ENCODE measurements at regions not wholly inside any gene's neighbourhood (a gene's known extent, or its start where the extent isn't known, plus 50 kb on each side); places are given as distances from the start of the nearest gene placed in this dataset.

DNA sequence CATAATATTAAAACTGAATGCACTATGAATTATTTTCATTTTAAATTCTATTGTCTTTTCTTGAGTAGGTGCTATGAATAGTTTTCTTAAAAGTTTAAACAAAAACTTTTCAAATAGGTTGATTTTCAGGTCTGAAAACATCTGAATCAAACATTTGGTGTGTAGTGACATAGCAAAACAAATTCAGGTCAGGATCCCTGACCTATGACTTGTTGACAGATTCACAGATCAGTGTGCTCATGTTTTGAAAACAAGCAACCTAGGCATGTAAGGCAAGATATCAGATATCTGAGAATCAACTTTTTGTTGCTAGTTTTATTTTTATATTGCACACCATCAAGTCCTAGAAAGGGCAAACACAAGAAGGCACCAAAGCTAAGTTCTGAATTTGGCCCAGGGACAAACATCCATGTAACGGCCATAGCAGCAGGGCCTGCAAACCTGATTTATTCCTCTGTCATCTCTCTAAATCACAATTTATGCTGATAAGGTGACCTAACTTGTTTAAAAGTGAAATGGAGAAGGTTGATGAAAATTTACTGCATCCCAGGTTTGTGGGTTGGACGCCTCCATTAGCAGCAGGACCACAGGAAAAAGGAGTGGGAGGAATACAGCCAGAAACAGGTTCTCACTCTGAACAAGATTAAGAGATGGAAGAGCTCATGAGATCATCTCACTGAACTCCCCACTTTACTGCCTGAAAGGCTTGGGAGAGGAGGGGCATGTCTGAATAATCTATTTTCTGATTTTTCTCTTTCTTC lies 337.7 kb downstream of the KCNRG start:
- DNase-seq (ENCODE audit: missing footprints) = no peak
- no peak for ATAC-seq
- intact Hi-C loops (cut with DNase I) = loop anchor here (10.0 kb wide), 1 partner anchor 378 kb away; no protein-coding TSS in a partner anchor

DNA sequence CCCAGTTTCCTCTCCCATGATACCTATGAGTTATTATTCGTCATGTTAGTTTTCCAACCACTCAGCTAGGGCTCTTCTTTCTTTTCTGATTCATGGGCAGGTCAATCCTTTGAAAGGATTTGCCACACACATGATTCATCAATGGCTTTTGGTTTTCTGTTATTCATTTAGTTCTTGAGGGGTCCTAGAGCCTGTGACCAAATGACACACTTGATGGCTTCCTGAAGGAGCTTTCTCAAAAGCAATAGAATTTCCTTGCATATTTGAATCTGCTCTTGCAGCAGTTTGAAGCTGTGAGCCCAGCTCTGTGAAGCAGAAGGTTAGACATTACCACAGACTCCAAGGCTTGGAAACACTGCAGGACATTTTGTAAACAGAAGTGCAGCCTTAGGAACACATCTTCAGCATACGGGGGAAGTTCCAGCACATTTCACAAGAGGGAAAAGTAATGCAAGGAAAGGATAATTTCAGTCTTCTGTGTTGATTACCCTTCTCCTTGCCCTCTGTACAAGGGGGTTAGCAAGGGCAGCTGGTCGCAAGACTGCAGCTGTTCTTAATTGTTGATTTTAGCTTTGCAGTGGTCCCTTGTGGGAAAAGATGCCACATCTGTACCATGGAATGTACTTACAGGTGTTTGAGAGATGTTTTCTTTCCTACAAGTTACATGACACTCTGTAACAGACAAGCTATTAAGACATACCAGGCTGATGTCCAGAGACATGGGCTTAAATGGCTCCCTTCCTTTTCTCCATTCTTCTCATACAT lies 338.6 kb downstream of the KCNRG start:
- ATAC-seq (no peak), DNase-seq (ENCODE audit: missing footprints) (no peak)
- intact Hi-C loops (cut with DNase I) = loop anchor here (10.0 kb wide), 1 partner anchor 379 kb away; no protein-coding TSS in a partner anchor

DNA sequence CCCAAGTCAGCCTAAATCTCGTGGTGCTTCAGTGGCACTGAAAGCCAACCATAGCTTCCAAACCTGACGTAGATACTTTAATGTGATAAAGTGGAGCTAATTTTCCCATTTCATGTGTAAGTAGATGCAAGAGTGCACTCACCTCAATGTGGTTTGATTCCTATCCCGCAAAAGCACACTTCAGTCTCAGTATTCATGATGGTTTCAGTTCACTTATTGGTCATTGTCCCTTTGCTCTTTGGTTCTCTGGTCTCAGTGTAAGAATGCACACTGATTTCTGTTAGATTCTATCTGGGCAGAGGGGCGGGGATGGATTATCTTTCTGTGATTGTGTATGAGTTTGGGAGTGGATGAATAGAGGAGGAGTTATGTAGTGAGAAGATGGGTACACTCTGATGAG lies 340.6 kb downstream of the KCNRG start:
- ATAC-seq (no peak), DNase-seq (ENCODE audit: missing footprints) (no peak)
- intact Hi-C loops (cut with DNase I) = loop anchor here (10.0 kb wide), 1 partner anchor 381 kb away; no protein-coding TSS in a partner anchor

DNA sequence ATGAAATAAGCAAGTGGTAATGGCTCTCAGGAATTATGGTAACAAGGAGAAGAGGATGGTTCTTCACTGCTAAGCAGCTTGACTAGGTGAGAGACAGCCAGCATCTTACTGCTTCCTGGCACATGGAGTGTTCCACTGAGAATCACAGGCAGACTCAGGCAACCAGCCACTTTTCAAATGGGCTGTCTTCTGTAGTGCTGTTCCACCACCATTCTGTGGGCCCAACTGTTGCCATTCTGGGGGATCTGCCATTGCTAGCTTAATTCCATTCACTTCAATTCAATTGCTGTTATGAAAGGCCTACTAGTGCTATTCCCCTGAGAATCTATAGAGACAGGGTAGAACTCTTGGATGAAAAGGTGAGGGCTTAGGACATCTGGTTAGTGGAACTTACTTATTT lies 341.9 kb downstream of the KCNRG start:
- ATAC-seq = no peak
- intact Hi-C loops (cut with DNase I) = loop anchor here (10.0 kb wide), 1 partner anchor 382 kb away; no protein-coding TSS in a partner anchor
- no peak for DNase-seq (ENCODE audit: missing footprints)

DNA sequence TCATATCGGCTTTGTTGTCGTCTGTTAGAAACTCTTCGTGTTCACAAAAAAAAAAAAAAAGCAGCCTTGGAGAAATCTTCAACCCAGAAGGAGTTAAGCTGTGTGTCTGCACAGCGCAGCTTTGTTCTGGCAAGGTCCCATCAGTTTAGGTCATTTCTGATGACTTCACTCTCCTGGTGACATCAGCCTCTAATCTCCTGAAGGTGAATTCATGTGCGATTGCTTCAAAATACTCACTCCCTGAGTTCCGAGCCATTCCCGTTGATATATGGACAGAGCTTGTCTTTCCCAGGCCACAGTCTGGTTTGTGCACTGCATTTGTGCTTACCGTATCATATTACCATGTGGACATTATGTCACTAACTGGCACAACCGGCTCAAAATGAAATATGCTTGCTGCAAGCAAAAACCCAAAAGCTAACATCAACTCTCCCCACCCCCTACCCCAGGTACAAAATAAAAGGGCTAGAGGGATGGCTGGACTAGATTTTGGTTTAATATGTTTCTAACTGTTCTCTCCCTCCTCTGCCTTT lies 342.4 kb downstream of the KCNRG start:
- intact Hi-C loops (cut with DNase I) = loop anchor here (10.0 kb wide), 1 partner anchor 383 kb away; no protein-coding TSS in a partner anchor
- no peak for DNase-seq (ENCODE audit: missing footprints)

DNA sequence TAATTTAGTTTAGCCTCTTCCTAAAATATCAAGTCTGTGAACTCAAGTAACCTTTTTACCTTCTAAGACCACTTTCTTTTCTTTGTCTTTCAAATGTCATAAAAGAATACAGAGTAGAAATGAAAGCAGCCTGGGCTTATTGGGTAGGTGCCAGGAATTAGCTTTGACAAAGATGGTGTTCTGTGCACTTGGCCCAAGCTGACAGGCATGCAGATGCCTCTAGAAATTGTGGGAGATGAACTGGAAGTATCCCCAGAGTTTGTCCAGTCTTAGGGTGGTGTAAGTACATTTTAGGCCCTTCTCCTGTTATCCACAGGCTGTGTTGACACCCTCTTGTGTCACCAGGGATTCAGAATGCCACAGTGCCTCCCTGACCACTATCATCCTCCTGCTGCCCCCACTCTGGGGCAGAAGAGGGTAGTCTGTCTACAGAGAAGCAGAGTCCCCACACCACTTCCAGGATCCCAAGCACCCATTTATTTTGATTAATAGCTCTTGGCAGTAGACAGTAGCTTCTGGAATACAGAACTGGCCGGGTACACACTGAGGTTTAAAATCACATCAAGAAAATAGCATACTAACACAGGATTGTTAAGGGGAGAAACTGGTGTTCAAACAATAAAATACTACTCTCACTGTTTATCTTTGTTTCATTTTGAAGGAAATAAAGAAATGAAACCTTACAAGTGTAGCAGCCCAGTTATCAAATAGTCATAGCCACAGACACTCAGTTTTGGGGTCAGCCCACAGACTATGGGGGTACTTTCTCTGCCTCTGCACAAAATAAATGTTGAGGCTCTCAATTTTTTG lies 343.2 kb downstream of the KCNRG start:
- ATAC-seq (peak; percentile 36), DNase-seq (ENCODE audit: missing footprints) (no peak)
- intact Hi-C loops (cut with DNase I) = loop anchor here (10.0 kb wide), 1 partner anchor 384 kb away; no protein-coding TSS in a partner anchor

More for the DNA sequence above, 342.4 kb downstream of the KCNRG start:
- ATAC-seq = peak; percentile 71

DNA sequence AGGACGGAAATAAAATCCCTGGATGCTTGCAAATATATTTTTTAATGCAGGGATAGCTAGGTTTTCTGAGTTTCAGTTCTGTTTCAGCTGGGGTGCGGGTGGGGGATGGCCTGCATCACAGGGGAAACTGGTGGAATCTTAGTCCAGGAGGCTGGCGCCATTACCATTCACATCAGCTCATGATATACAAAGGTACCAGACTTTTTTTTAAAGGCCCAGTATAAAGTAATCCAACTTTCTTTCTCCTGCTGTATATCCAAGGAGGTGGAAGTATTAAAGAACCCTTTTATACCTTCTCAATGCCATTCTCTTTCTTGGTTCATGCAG lies 343.8 kb downstream of the KCNRG start:
- intact Hi-C loops (cut with DNase I) = loop anchor here (10.0 kb wide), 1 partner anchor 384 kb away; no protein-coding TSS in a partner anchor
- ATAC-seq (no peak), DNase-seq (ENCODE audit: missing footprints) (no peak)

DNA sequence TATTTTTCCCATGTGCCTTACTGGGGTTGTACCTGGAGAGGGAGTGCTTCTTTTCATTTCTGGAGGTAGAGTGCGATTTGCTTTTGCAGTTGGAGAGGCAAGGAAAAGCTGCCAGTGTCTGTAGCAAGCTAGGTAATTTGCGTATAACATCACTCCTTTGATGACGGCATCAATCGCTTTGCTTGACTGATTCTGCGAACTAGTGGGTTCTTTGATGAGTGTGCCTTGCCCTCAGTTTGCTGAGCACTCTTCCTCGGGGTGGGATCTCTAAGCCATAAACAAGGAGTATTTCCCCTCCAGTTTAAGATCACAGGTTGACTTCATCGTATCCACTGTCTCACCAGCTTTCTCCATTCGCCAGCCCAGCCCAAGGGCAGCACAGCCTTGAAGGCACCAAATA lies 344.5 kb downstream of the KCNRG start:
- DNase-seq (ENCODE audit: missing footprints) (no peak), ATAC-seq (no peak)
- intact Hi-C loops (cut with DNase I) = loop anchor here (10.0 kb wide), 1 partner anchor 385 kb away; no protein-coding TSS in a partner anchor

DNA sequence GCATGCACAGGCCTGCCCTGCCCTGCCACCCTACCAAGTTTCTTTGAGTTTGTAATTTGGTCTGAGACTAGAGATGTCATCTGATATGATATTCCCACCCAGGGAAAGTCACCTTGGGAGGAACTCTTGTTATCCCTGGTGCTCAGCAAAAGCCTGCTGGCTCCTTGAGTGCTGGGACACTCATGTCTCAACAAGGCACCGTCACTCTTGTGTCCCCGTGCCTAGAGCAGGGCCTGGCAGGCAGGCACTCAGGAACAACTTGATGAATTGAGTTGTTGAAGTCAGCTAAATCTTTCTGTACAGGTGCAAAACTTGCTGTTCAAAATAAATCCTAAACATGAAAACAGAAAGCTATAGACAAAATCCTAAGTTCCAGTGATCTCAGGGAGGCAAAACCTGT lies 345.4 kb downstream of the KCNRG start:
- intact Hi-C loops (cut with DNase I) = no loop called here
- ATAC-seq (no peak), DNase-seq (ENCODE audit: missing footprints) (no peak)

DNA sequence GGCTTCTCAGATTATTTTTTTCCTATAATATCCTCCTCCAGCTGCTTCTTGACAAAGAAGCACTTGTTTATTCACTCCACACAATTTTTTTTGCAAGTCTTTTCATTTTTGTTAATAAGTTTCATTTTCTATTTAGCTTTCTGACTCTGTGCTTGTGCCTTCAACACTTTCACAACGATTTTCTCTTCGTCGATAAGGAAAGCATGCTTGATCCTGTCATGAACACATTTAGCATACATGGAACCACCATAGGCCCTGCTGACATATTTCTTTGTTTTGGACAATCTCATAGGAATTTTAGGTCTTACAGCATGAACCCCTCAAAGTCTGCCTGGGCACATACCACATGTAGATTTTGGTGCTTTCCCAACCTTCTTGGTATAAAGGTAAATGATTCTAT lies 346.0 kb downstream of the KCNRG start:
- no peak for DNase-seq (ENCODE audit: missing footprints)
- intact Hi-C loops (cut with DNase I) = no loop called here
- ATAC-seq = no peak

DNA sequence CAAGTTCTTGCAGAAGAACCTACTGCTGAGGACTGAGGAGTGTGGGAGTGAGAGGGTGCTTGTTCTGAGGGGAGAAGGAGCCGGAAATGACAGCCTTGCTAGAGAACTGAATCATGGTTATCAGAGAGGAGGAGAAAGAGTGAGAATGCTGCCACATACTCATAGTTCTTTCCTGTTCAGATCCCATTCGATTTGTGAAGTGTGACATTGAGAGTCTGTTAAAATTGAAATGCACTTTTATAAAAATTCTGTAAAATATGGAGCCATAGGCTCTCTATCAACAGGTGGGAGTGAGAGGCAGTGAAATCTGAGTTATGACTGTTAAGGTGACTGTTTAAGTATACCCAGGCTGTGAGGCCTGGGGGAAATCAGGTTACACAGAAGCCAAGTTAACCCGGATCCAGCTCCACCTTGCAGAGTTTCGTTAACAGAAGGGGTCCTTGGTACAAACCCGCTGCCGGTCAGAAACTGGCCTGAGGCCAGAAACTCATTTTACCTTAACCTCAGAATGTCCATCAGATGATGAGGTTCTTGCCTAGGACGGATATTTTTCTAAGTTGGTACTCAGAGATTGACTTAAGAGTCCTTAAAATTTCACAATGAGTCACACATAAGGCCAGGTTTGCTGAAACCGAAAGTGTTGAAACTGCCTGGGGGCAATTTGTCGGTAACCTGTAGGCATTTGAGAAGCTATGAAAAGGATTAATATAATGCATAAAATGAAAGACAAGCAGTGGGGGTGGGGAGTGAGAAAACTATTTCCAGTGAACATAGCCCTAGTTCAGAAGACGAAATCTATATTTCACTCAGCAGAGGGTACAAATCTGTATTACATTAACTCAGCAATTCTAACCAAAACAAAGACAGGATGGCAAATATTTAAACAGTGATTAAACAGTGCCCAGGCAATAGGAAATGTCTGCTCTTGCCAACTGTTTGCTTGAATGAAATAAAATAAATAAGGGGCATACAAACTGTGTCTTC lies 350.5 kb downstream of the KCNRG start:
- ATAC-seq (no peak), DNase-seq (ENCODE audit: missing footprints) (no peak)
- intact Hi-C loops (cut with DNase I) = no loop called here

DNA sequence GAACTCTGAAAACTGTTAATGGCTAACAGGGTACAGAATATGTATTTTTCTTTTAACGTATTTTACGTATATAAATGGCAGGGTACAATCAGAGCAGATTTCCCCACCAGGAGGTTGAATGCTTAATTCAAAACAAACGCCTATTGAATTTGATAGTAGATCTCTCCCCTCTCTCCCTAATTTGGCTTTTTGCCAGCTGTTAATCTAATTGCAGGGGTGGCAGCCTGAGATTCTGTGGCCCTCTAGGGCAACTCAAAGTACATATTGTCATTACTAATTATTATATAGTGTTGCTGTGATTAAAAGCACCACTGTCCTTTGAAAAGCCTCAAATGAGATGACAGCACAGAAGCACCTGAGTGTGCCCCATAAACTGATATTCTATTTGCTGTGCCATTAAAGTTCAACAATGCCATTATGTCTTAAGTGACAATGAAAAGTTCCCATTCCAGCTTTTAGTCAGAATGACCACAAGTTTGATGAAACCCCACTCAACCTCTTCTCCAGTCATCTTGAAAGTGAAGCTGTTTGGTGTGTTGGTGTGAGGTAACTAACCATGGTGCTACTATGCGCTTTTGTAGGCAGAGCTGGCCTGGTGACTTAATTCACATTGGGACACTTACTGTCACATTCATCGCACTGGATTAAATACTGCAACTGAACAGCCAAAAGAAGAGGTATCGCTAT lies 351.4 kb downstream of the KCNRG start:
- intact Hi-C loops (cut with DNase I) = no loop called here
- no peak for DNase-seq (ENCODE audit: missing footprints)
- ATAC-seq = no peak

DNA sequence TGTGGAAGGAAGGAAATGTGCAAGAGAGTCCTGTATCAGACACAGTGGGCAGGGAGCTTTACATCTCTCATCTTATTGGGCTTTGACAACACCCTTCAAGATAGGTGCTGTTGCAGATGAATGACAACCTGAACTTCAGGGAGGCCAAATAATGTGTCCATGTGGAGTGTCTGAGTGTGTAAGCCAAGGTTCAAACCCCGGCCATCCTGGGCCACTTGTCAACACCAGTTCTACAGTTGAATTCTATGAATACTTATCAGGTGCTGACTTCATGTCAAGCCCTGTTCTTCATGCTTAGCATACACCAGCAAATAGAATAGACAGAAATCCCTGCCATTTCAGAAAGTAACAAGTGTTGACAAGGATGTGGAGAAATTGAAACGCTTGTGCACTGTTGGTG lies 354.4 kb downstream of the KCNRG start:
- DNase-seq (ENCODE audit: missing footprints) (no peak), ATAC-seq (no peak)

DNA sequence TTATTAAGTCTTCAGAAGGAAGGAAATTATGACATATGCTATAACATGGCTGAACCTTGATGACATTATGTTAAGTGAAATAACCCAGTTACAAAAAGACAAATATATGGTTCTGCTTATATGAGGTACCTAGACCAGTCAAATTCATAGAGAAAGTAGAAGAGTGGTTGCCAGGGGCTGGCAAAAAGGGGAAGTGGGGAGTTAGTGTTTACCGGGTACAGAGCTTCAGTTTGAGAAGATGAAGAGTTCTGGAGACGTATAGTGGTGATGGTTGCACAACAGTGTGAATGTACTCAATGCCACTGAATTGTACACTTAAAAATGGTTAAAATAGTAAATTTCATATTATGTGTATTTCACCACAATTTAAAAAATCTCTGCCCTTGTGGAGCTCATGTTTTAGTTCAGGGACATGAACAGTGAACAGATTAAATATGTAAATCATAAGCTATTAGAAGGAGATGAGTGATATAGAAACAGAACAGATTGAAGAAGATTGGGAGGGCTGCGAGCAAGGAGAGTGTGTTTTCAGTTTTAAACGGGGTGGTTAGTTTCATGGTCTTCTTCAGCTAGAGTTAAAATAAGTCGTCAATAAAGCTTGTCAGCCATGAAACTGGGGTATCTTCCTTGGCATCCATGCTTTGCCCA lies 355.2 kb downstream of the KCNRG start:
- intact Hi-C loops (cut with DNase I) = loop anchor here (10.0 kb wide), 1 partner anchor 544 kb away; no protein-coding TSS in a partner anchor
- DNase-seq (ENCODE audit: missing footprints) (no peak), ATAC-seq (no peak)

More for the DNA sequence above, 354.4 kb downstream of the KCNRG start:
- intact Hi-C loops (cut with DNase I) = loop anchor here (10.0 kb wide), 1 partner anchor 545 kb away; no protein-coding TSS in a partner anchor

DNA sequence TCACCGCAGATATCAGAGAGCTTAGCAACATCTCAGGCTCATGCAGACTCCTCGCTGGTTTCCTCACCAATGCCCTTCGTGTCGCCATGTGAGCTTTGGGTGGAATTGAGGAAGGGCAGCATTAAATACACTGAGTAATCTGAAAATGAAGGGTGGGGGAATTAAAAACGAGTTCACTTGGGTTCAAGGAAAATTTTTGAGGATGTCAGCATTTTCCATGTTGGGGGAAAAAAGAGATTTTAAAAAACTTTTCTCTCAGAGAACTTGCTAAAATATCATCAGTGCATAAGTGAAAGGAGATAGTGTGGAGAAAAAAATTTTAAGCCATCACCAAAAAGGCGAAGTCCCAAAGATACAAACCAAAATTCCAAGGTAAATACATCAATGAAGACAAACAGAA lies 359.3 kb downstream of the KCNRG start:
- intact Hi-C loops (cut with DNase I) = loop anchor here (10.0 kb wide), 1 partner anchor 540 kb away; no protein-coding TSS in a partner anchor
- no peak for DNase-seq (ENCODE audit: missing footprints)
- ATAC-seq = no peak

DNA sequence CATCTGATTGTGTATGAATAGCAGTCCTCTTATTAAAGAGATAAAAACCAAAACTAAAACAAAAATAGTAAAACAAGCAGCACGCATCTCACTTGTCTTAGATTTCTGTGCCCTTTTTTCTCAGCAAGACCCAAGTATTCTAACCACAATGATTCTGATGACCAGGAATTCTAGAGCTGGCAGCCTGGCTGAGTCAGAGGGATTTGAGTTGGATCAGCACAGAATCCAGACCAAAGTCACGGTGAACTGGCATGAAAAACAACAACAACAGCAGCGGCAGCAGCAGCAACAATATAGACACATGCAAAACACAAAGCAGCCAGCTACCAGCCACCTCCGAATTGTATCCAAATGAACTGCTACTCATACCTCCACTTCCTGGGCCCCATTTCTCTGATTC lies 360.5 kb downstream of the KCNRG start:
- intact Hi-C loops (cut with DNase I) = loop anchor here (5.0 to 10.0 kb wide), 2 partner anchors 157 to 539 kb away; no protein-coding TSS in a partner anchor
- no peak for ATAC-seq
- no peak for DNase-seq (ENCODE audit: missing footprints)

Measured in Right ventricle myocardium inferior (tissue), 1 donor.